Hippocampal formation (tissue), 2 donors: ENCODE measurements at regions not wholly inside any gene's neighbourhood (a gene's known extent, or its start where the extent isn't known, plus 50 kb on each side); places are given as distances from the start of the nearest gene placed in this dataset.

Source experiments
- DNase-seq, 2 donors: peaks; one replicate each; lab custom pipeline; 2025; lab: John Stamatoyannopoulos, UW

GRCh38 chr20:51876313-51876940 is 74.1 kb upstream of the SALL4 start:
- no peak for DNase-seq

GRCh38 chr20:51873652-51874051 is 71.3 kb upstream of the SALL4 start:
- DNase-seq = no peak

- DNase-seq = no peak
These were observed 69.6 kb upstream of the SALL4 start for GRCh38 chr20:51871943-51872342.

- DNase-seq = no peak
These were observed 66.7 kb upstream of the SALL4 start for GRCh38 chr20:51869002-51869401.

GRCh38 chr20:51867251-51867650 is 64.9 kb upstream of the SALL4 start:
- no peak for DNase-seq

GRCh38 chr20:51864967-51865366 is 62.6 kb upstream of the SALL4 start:
- DNase-seq = no peak

GRCh38 chr20:51862796-51863195 is 60.5 kb upstream of the SALL4 start:
- no peak for DNase-seq

GRCh38 chr20:51861726-51862466 is 59.6 kb upstream of the SALL4 start:
- no peak for DNase-seq

- DNase-seq = no peak
These were observed 58.0 kb upstream of the SALL4 start for GRCh38 chr20:51860111-51860882.

- no peak for DNase-seq
These were observed 54.1 kb upstream of the SALL4 start for GRCh38 chr20:51856432-51856831.

- no peak for DNase-seq
These were observed 52.6 kb upstream of the SALL4 start for GRCh38 chr20:51854921-51855320.
